GM12878 (cell line): ENCODE measurements at regions not wholly inside any gene's neighbourhood (a gene's known extent, or its start where the extent isn't known, plus 50 kb on each side); places are given as distances from the start of the nearest gene placed in this dataset.

ENCODE experiments used
- ATAC-seq: fragments of 200-7000 bp; cut with Tn5 transposase; 3 replicates; pipeline ENCODE4 v1.9.1; 2020; ENCODE audit warnings: mild to moderate bottlenecking, moderate library complexity
- BruUV-seq: library from RNA; stranded (reverse); fragments of 400-500 nt; replicated peaks from 2 replicates; lab custom pipeline; 2021; lab: Mats Ljungman, UMichigan
- CTCF ChIA-PET: fragments of 300-600 bp; sonication (Branson Sonifier 250); formaldehyde crosslinking; extraction: SDS; loops from one replicate; lab custom pipeline; 2021; ENCODE audit warnings: inconsistent platforms; lab: Yijun Ruan, JAX
- POLR2A ChIA-PET: fragments of 350-600 bp; formaldehyde crosslinking; extraction: SDS; loops from one replicate; lab custom pipeline; 2021; ENCODE audit warnings: inconsistent platforms; lab: Charles Lee
- RAD21 ChIA-PET: fragments of 300-600 bp; sonication (Branson Sonifier 250); formaldehyde crosslinking; loops from one replicate; lab custom pipeline; 2023; ENCODE audit warnings: antibody characterized with exemption; ENCODE audit not compliant: unreplicated experiment; lab: Charles Lee
- SMC1A ChIA-PET: fragments of 300-600 bp; sonication (Branson Sonifier 250); formaldehyde crosslinking; loops from one replicate; lab custom pipeline; 2023; ENCODE audit not compliant: unreplicated experiment, uncharacterized antibody; lab: Charles Lee
- DNase-seq: peaks from one replicate; pipeline ENCODE4 v3.0.0-alpha.2; 2011; ENCODE audit warnings: low read depth, low spot score
- FAIRE-seq: peaks from 3 replicates; lab custom pipeline; 2011; peaks lifted over from hg19 to GRCh38; lab: Jason Lieb, UNC
- H2AFZ ChIP-seq: 2 replicates; pipeline ENCODE4 v1.6.0; 2011; ENCODE audit warnings: low read depth, low read length, control low read depth; ENCODE audit not compliant: control insufficient read depth
- H3K27ac ChIP-seq: 2 replicates; pipeline ENCODE4 v1.5.1; 2011; ENCODE audit warnings: control low read depth; ENCODE audit not compliant: control insufficient read depth, insufficient read depth
- H3K27me3 ChIP-seq, 2 experiments: replicated peaks in 1 of 2; 2 replicates each; pipeline versions ENCODE4 v1.6.0 to v1.6.1; 2011; ENCODE audit warnings: low read length in 1 of 2; ENCODE audit not compliant: control insufficient read depth in 2 of 2, insufficient read depth in 2 of 2
- H3K36me3 ChIP-seq, 2 experiments: 2 replicates each; pipeline ENCODE4 v1.5.1; 2011; ENCODE audit warnings: low read length in 1 of 2; ENCODE audit not compliant: control insufficient read depth in 2 of 2, insufficient read depth in 2 of 2
- H3K4me1 ChIP-seq: 2 replicates; pipeline ENCODE4 v1.6.1; 2011; ENCODE audit warnings: mild to moderate bottlenecking, low read length, moderate library complexity, mixed read lengths; ENCODE audit not compliant: control insufficient read depth, insufficient read depth
- H3K4me2 ChIP-seq: 2 replicates; pipeline ENCODE4 v1.6.0; 2011; ENCODE audit warnings: control low read depth; ENCODE audit not compliant: control insufficient read depth, insufficient read depth
- H3K4me3 ChIP-seq: fragments of 200-600 bp; sonication (generic); 2 replicates; pipeline ENCODE4 v1.5.1; 2016
- H3K79me2 ChIP-seq: 2 replicates; pipeline ENCODE4 v1.6.0; 2011; ENCODE audit warnings: low read length; ENCODE audit not compliant: control insufficient read depth, insufficient read depth
- H3K9ac ChIP-seq: 2 replicates; pipeline ENCODE4 v1.8.0; 2011; ENCODE audit warnings: low read length, control low read depth, mixed read lengths; ENCODE audit not compliant: control insufficient read depth, insufficient read depth
- H3K9me3 ChIP-seq: replicated peaks from 3 replicates; pipeline ENCODE4 v1.5.1; 2011; ENCODE audit warnings: mild to moderate bottlenecking, low read length; ENCODE audit not compliant: control insufficient read depth, insufficient read depth
- H4K20me1 ChIP-seq: 2 replicates; pipeline ENCODE4 v1.6.0; 2011; ENCODE audit not compliant: control insufficient read depth, insufficient read depth
- BRCA1 ChIP-seq: IDR thresholded peaks from 2 replicates; pipeline ENCODE4 v1.6.1; 2011; ENCODE audit warnings: low read depth, low read length, improper control_type of control experiment
- CHD1 ChIP-seq: IDR thresholded peaks from 2 replicates; pipeline ENCODE4 v1.6.1; 2012; ENCODE audit warnings: low read depth, low read length, improper control_type of control experiment
- MEF2B ChIP-seq: fragments of 450-650 bp; IDR thresholded peaks from 2 replicates; pipeline ENCODE4 v1.6.1; 2018; ENCODE audit warnings: mild to moderate bottlenecking, moderate library complexity; ENCODE audit not compliant: partially characterized antibody, poor library complexity, severe bottlenecking
- MYB ChIP-seq: fragments of 150-350 bp; IDR thresholded peaks from 2 replicates; pipeline ENCODE4 v1.6.1; 2014; ENCODE audit warnings: mild to moderate bottlenecking, low read depth, low read length, borderline replicate concordance
- SP1 ChIP-seq: IDR thresholded peaks from one replicate; pipeline ENCODE4 v1.6.1; 2011; ENCODE audit warnings: low read depth, low read length
- TCF7 ChIP-seq: IDR thresholded peaks from 2 replicates; pipeline ENCODE4 v1.6.1; 2014; ENCODE audit warnings: antibody characterized with exemption, borderline replicate concordance
- WGBS: methylation state at CpG from one replicate; pipeline ENCODE4 v1.1.6; 2016; ENCODE audit warnings: low lambda C conversion rate; ENCODE audit not compliant: insufficient replicate concordance, insufficient coverage; ENCODE audit errors: missing lambda C conversion rate; 5-methylcytosine and 5-hydroxymethylcytosine counted together
- in situ Hi-C: fragments of 300-500 bp; cut with MboI; formaldehyde crosslinking; loops from 9 replicates; pipeline ENCODE4 v1.14.3; 2018; ENCODE audit warnings: mixed read lengths
- intact Hi-C: fragments of 100-400 bp; cut with micrococcal nuclease; formaldehyde crosslinking; loops from one replicate; pipeline ENCODE4 v1.14.2; 2022; ENCODE audit not compliant: unreplicated experiment
- TF ChIP-seq, protein P1 (sequence below): fragments of 450-650 bp; IDR thresholded peaks from 2 replicates; pipeline ENCODE4 v1.6.1; 2017; ENCODE audit warnings: mild to moderate bottlenecking, low read depth, inconsistent platforms; ENCODE audit not compliant: poor library complexity, severe bottlenecking
- TF ChIP-seq, protein P2 (sequence below): fragments of 450-650 bp; formaldehyde crosslinking; IDR thresholded peaks from 2 replicates; pipeline ENCODE4 v1.5.0; 2022; ENCODE audit warnings: mild to moderate bottlenecking, missing genetic modification characterization
- TF ChIP-seq, protein P3 (sequence below): IDR thresholded peaks from 2 replicates; pipeline ENCODE4 v1.6.1; 2011; ENCODE audit warnings: borderline replicate concordance, low read depth, mild to moderate bottlenecking, moderate library complexity, low read length; ENCODE audit not compliant: insufficient read depth, poor library complexity, severe bottlenecking
- TF ChIP-seq, protein P4 (sequence below): IDR thresholded peaks from 2 replicates; pipeline ENCODE4 v1.6.1; 2011; ENCODE audit warnings: mild to moderate bottlenecking, low read depth, low read length, moderate library complexity; ENCODE audit not compliant: insufficient replicate concordance
- TF ChIP-seq, protein P5 (sequence below): IDR thresholded peaks from 2 replicates; pipeline ENCODE4 v1.6.1; 2012; ENCODE audit warnings: low read depth, low read length, improper control_type of control experiment

DNA sequence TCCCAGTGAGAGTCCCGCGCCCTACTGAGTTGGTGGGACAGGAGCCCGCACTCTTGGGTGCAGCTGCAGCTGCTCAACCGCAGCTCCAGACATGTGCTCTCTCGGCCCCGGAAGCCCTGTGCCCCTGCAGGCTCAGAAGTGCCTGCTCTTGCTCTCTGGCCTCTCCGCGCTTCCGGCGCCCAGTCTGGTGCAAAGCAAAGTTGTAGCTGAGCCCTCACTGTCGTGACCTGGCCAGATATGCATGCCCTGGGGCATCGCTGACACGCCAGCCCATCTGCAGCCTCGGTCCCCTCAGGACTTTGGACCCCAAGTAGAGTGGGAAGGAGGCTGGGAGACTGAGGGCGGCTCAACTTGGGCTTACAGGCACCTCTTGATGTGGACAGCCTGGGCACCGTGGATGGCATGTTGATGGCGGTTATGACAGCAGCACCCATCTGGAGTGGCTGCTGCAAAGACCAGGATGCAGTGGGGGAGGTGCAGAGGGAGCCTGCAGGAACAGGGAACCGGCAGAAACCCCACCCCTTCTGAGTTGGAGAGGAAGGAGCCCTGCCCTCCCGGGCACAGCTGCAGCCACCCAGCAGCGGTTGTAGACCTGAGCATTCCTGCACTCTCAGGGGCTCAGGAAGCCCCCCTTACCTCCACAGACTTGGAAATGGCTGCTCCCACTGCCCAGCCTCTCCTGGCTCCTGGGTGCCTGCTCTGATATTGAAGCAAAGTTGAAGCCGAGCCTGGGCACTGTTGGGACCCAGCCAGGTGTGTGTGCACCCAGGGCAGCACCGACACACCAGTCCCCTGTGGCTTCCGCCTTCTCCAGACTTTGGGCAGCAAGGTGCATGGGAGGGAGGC is 462.6 kb downstream of the TBC1D32 start:
- Histone ChIP-seq H3K4me2 (no peak overlapping the region), H3K4me3 (no peak overlapping the region), H4K20me1 (no peaks in the 10 kb centered on the region), H3K4me1 (no peaks in the 10 kb centered on the region), H3K27ac (no peak overlapping the region), H3K9me3 (no peaks in the 10 kb centered on the region), H3K9ac (no peak overlapping the region), H3K27me3 (no peaks in the 10 kb centered on the region), H3K79me2 (no peaks in the 10 kb centered on the region), H2AFZ (no peak overlapping the region), H3K36me3 (no peaks in the 10 kb centered on the region)
- in situ Hi-C loops = no loop called here
- FAIRE-seq = no peak
- ATAC-seq = no peak
- BruUV-seq = no TSS peak
- intact Hi-C loops = no loop called here
- ChIA-PET SMC1A (interaction anchor here (2.5 kb wide), 1 partner anchor 8 kb away, joined by 5 read pairs; no protein-coding TSS in a partner anchor), POLR2A (no interaction called here), CTCF (no interaction called here), RAD21 (no interaction called here)
- 41% methylated on average over 21 of the region's 23 CpGs for WGBS
- TF ChIP-seq BRCA1 (no peak), SP1 (no peak), TCF7 (no peak), MYB (no peak), MEF2B (no peak), CHD1 (no peak)
- TF ChIP-seq, protein P1, sequence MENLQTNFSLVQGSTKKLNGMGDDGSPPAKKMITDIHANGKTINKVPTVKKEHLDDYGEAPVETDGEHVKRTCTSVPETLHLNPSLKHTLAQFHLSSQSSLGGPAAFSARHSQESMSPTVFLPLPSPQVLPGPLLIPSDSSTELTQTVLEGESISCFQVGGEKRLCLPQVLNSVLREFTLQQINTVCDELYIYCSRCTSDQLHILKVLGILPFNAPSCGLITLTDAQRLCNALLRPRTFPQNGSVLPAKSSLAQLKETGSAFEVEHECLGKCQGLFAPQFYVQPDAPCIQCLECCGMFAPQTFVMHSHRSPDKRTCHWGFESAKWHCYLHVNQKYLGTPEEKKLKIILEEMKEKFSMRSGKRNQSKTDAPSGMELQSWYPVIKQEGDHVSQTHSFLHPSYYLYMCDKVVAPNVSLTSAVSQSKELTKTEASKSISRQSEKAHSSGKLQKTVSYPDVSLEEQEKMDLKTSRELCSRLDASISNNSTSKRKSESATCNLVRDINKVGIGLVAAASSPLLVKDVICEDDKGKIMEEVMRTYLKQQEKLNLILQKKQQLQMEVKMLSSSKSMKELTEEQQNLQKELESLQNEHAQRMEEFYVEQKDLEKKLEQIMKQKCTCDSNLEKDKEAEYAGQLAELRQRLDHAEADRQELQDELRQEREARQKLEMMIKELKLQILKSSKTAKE = no peak
- TF ChIP-seq, protein P2, sequence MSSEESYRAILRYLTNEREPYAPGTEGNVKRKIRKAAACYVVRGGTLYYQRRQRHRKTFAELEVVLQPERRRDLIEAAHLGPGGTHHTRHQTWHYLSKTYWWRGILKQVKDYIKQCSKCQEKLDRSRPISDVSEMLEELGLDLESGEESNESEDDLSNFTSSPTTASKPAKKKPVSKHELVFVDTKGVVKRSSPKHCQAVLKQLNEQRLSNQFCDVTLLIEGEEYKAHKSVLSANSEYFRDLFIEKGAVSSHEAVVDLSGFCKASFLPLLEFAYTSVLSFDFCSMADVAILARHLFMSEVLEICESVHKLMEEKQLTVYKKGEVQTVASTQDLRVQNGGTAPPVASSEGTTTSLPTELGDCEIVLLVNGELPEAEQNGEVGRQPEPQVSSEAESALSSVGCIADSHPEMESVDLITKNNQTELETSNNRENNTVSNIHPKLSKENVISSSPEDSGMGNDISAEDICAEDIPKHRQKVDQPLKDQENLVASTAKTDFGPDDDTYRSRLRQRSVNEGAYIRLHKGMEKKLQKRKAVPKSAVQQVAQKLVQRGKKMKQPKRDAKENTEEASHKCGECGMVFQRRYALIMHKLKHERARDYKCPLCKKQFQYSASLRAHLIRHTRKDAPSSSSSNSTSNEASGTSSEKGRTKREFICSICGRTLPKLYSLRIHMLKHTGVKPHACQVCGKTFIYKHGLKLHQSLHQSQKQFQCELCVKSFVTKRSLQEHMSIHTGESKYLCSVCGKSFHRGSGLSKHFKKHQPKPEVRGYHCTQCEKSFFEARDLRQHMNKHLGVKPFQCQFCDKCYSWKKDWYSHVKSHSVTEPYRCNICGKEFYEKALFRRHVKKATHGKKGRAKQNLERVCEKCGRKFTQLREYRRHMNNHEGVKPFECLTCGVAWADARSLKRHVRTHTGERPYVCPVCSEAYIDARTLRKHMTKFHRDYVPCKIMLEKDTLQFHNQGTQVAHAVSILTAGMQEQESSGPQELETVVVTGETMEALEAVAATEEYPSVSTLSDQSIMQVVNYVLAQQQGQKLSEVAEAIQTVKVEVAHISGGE = no peak
- TF ChIP-seq, protein P3, sequence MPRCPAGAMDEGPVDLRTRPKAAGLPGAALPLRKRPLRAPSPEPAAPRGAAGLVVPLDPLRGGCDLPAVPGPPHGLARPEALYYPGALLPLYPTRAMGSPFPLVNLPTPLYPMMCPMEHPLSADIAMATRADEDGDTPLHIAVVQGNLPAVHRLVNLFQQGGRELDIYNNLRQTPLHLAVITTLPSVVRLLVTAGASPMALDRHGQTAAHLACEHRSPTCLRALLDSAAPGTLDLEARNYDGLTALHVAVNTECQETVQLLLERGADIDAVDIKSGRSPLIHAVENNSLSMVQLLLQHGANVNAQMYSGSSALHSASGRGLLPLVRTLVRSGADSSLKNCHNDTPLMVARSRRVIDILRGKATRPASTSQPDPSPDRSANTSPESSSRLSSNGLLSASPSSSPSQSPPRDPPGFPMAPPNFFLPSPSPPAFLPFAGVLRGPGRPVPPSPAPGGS = no peak
- TF ChIP-seq, protein P4, sequence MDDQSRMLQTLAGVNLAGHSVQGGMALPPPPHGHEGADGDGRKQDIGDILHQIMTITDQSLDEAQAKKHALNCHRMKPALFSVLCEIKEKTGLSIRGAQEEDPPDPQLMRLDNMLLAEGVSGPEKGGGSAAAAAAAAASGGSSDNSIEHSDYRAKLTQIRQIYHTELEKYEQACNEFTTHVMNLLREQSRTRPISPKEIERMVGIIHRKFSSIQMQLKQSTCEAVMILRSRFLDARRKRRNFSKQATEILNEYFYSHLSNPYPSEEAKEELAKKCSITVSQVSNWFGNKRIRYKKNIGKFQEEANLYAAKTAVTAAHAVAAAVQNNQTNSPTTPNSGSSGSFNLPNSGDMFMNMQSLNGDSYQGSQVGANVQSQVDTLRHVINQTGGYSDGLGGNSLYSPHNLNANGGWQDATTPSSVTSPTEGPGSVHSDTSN = no peak
- TF ChIP-seq, protein P5, sequence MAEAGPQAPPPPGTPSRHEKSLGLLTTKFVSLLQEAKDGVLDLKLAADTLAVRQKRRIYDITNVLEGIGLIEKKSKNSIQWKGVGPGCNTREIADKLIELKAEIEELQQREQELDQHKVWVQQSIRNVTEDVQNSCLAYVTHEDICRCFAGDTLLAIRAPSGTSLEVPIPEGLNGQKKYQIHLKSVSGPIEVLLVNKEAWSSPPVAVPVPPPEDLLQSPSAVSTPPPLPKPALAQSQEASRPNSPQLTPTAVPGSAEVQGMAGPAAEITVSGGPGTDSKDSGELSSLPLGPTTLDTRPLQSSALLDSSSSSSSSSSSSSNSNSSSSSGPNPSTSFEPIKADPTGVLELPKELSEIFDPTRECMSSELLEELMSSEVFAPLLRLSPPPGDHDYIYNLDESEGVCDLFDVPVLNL = no peak
- no peak for DNase-seq
